ENCODE measurements at regions not wholly inside any gene's neighbourhood (a gene's known extent, or its start where the extent isn't known, plus 50 kb on each side); places are given as distances from the start of the nearest gene placed in this dataset.
A peak's percentile ranks its signal among the peaks of the same experiment; 100 is the strongest.

DNA sequence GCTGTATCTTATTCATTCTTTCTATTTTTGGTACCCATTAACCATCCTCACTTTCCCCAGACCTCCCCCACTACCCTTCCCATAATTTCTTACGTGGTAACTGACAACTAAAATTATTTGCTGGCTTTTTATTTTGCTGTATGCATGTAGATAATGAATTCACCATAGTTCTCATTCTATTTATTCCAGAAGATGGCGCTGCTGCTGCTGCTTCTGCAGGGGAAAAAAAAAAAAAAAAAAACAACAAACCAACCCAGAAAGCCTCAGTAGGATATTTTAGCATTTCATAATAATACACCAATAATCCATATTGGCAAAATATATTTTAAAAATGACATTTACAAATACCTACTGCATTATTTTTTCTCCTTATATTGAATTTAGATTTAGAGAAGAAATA is 416.6 kb upstream of the MAGEB18 start:
- no peaks in the 10 kb centered on the region for H3K9me3 ChIP-seq (ENCODE audit: low read length)

DNA sequence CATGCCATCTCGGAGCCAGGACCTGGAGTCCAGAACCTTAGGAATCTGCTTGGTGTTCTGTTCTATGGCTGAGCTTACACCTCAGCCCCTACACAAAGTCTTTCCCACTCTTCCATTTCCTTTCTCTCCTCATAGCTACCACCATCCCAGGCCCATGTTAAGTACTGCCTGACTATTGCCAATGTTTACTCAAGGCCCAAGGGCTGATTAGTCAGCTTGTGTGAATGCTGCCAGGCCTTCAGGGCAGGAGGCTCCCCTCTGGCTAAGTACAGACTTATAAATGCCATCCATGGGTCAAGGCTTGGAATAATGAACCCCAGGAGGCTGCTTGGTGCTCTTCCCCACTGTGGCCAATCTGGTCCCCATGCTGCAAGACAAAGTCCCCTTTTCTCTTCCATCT is 411.6 kb upstream of the MAGEB18 start:
- Histone ChIP-seq H4K20me1 (ENCODE audit: insufficient read depth) (no peaks in the 10 kb centered on the region), H3K9ac (ENCODE audit: low read length) (no peak overlapping the region), H3K4me3 (ENCODE audit: low read length) (no peak overlapping the region), H3K79me2 (replicated peaks; ENCODE audit: insufficient read depth, low read length) (no peaks in the 10 kb centered on the region), H3K4me2 (ENCODE audit: low read length) (no peak overlapping the region), H2AFZ (ENCODE audit: low read depth, low read length) (no peak overlapping the region), H3F3A (ENCODE audit: insufficient read depth, low read length, poor library complexity, severe bottlenecking) (no peaks in the 10 kb centered on the region), H3K27ac (ENCODE audit: low read length) (no peak overlapping the region), H3K9me2 (ENCODE audit: insufficient read depth, low read length) (no peaks in the 10 kb centered on the region), H3K27me3 (ENCODE audit: insufficient read depth, low read depth, low read length) (no peaks in the 10 kb centered on the region), H3K9me3 (ENCODE audit: low read length) (no peaks in the 10 kb centered on the region), H3K36me3 (ENCODE audit: insufficient read depth, low read length) (no peaks in the 10 kb centered on the region)
- TF ChIP-seq, protein P1, sequence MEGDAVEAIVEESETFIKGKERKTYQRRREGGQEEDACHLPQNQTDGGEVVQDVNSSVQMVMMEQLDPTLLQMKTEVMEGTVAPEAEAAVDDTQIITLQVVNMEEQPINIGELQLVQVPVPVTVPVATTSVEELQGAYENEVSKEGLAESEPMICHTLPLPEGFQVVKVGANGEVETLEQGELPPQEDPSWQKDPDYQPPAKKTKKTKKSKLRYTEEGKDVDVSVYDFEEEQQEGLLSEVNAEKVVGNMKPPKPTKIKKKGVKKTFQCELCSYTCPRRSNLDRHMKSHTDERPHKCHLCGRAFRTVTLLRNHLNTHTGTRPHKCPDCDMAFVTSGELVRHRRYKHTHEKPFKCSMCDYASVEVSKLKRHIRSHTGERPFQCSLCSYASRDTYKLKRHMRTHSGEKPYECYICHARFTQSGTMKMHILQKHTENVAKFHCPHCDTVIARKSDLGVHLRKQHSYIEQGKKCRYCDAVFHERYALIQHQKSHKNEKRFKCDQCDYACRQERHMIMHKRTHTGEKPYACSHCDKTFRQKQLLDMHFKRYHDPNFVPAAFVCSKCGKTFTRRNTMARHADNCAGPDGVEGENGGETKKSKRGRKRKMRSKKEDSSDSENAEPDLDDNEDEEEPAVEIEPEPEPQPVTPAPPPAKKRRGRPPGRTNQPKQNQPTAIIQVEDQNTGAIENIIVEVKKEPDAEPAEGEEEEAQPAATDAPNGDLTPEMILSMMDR (IDR thresholded peaks at IDR 0.05; ENCODE audit: poor library complexity, severe bottlenecking): no peak

More for the DNA sequence above, 416.6 kb upstream of the MAGEB18 start:
- Histone ChIP-seq H3K27ac (ENCODE audit: low read length) (no peak overlapping the region), H3K9me2 (ENCODE audit: insufficient read depth, low read length) (no peaks in the 10 kb centered on the region), H4K20me1 (ENCODE audit: insufficient read depth) (no peaks in the 10 kb centered on the region), H3K9ac (ENCODE audit: low read length) (no peak overlapping the region), H3K36me3 (ENCODE audit: insufficient read depth, low read length) (no peaks in the 10 kb centered on the region), H3K4me2 (ENCODE audit: low read length) (no peak overlapping the region), H3F3A (ENCODE audit: insufficient read depth, low read length, poor library complexity, severe bottlenecking) (no peaks in the 10 kb centered on the region), H2AFZ (ENCODE audit: low read depth, low read length) (no peak overlapping the region), H3K79me2 (replicated peaks; ENCODE audit: insufficient read depth, low read length) (no peaks in the 10 kb centered on the region), H3K27me3 (ENCODE audit: insufficient read depth, low read depth, low read length) (no peaks in the 10 kb centered on the region), H3K4me3 (ENCODE audit: low read length) (no peak overlapping the region)
- TF ChIP-seq, protein P1 (IDR thresholded peaks at IDR 0.05; ENCODE audit: poor library complexity, severe bottlenecking): peak; percentile 62
- TF ChIP-seq RAD21 (conservative IDR thresholded peaks at IDR 0.05) (peak; percentile 59), SMC3 (conservative IDR thresholded peaks at IDR 0.05; ENCODE audit: poor library complexity) (peak; percentile 56), EZH2 (IDR thresholded peaks at IDR 0.05; ENCODE audit: borderline replicate concordance, insufficient read depth, low read length, poor library complexity, severe bottlenecking) (no peak)

DNA sequence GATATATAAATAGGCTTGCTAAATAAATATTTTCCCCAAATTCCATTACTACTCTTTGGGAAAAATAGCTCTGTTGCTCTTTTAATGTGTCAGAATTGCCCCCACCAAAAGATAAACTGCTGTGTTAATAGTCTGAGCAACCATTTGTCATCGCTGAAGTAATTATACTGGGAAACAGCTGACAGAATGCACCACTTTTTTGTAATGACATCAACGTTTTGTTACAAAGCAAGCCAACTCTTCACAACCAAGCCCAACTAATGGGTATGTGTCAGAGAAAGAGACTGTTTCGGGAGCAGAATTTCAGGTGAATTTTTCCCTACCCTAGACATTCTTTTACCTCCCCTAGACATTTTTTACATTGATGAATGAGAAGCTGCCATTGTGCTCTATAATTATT is 405.0 kb upstream of the MAGEB18 start:
- Histone ChIP-seq H4K20me1 (ENCODE audit: insufficient read depth) (no peaks in the 10 kb centered on the region), H3K9me2 (ENCODE audit: insufficient read depth, low read length) (no peaks in the 10 kb centered on the region), H3K4me2 (ENCODE audit: low read length) (no peak overlapping the region), H3F3A (ENCODE audit: insufficient read depth, low read length, poor library complexity, severe bottlenecking) (no peaks in the 10 kb centered on the region), H3K79me2 (replicated peaks; ENCODE audit: insufficient read depth, low read length) (no peaks in the 10 kb centered on the region), H3K27me3 (ENCODE audit: insufficient read depth, low read depth, low read length) (no peaks in the 10 kb centered on the region), H2AFZ (ENCODE audit: low read depth, low read length) (no peak overlapping the region), H3K4me3 (ENCODE audit: low read length) (no peak overlapping the region), H3K27ac (ENCODE audit: low read length) (no peak overlapping the region), H3K36me3 (ENCODE audit: insufficient read depth, low read length) (no peaks in the 10 kb centered on the region), H3K9me3 (ENCODE audit: low read length) (no peaks in the 10 kb centered on the region), H3K9ac (ENCODE audit: low read length) (no peak overlapping the region)
- TF ChIP-seq POLR2AphosphoS5 (IDR thresholded peaks at IDR 0.05): no peak
- no peak for TF ChIP-seq RAD21 (conservative IDR thresholded peaks at IDR 0.05)
- TF ChIP-seq, protein P1 (IDR thresholded peaks at IDR 0.05; ENCODE audit: poor library complexity, severe bottlenecking): no peak
- TF ChIP-seq, protein P2, sequence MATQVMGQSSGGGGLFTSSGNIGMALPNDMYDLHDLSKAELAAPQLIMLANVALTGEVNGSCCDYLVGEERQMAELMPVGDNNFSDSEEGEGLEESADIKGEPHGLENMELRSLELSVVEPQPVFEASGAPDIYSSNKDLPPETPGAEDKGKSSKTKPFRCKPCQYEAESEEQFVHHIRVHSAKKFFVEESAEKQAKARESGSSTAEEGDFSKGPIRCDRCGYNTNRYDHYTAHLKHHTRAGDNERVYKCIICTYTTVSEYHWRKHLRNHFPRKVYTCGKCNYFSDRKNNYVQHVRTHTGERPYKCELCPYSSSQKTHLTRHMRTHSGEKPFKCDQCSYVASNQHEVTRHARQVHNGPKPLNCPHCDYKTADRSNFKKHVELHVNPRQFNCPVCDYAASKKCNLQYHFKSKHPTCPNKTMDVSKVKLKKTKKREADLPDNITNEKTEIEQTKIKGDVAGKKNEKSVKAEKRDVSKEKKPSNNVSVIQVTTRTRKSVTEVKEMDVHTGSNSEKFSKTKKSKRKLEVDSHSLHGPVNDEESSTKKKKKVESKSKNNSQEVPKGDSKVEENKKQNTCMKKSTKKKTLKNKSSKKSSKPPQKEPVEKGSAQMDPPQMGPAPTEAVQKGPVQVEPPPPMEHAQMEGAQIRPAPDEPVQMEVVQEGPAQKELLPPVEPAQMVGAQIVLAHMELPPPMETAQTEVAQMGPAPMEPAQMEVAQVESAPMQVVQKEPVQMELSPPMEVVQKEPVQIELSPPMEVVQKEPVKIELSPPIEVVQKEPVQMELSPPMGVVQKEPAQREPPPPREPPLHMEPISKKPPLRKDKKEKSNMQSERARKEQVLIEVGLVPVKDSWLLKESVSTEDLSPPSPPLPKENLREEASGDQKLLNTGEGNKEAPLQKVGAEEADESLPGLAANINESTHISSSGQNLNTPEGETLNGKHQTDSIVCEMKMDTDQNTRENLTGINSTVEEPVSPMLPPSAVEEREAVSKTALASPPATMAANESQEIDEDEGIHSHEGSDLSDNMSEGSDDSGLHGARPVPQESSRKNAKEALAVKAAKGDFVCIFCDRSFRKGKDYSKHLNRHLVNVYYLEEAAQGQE (IDR thresholded peaks at IDR 0.05; ENCODE audit: borderline replicate concordance): no peak
- TF ChIP-seq TAF1 (IDR thresholded peaks at IDR 0.05; ENCODE audit: low read depth): no peak
- no peak for TF ChIP-seq EZH2 (IDR thresholded peaks at IDR 0.05; ENCODE audit: borderline replicate concordance, insufficient read depth, low read length, poor library complexity, severe bottlenecking)
- no peak for TF ChIP-seq EP300 (conservative IDR thresholded peaks at IDR 0.05; ENCODE audit: poor library complexity, severe bottlenecking)
- TF ChIP-seq SMC3 (conservative IDR thresholded peaks at IDR 0.05; ENCODE audit: poor library complexity): no peak
- no peak for TF ChIP-seq MXI1 (conservative IDR thresholded peaks at IDR 0.05; ENCODE audit: poor library complexity, severe bottlenecking)

Measured in neural cell (in vitro differentiated cells).